GM12872 (cell line): ENCODE measurements at regions not wholly inside any gene's neighbourhood (a gene's known extent, or its start where the extent isn't known, plus 50 kb on each side); places are given as distances from the start of the nearest gene placed in this dataset.

Experiments used
- CTCF ChIP-seq: IDR thresholded peaks from 3 replicates; pipeline ENCODE4 v1.5.1; 2011; ENCODE audit warnings: low read depth, mild to moderate bottlenecking, low read length, moderate library complexity; ENCODE audit not compliant: insufficient read depth

GRCh38 chr4:13089659-13089998, 394.5 kb downstream of the RAB28 start:
- TF ChIP-seq CTCF: no peak

GRCh38 chr4:13088726-13089658, 395.1 kb downstream of the RAB28 start:
- no peak for TF ChIP-seq CTCF

DNA sequence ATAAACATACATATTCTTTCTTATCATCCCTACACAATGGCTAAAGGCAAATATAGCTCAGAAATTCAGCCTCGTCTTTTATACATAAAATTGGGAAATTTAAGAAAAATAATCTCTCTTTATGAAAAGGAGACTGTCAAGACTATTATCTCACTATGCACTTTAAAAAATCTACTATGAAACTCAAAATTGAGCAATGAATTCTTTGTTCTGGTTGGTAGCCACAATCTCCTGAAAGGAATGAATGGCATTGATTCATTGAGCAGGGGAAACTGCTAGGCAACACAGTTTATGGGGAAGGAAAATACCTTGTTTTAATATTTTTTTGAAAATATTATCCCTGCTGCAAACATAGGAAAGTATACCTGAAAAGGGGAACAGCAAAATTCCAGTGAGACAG, 397.1 kb downstream of the RAB28 start:
- TF ChIP-seq CTCF: no peak

DNA sequence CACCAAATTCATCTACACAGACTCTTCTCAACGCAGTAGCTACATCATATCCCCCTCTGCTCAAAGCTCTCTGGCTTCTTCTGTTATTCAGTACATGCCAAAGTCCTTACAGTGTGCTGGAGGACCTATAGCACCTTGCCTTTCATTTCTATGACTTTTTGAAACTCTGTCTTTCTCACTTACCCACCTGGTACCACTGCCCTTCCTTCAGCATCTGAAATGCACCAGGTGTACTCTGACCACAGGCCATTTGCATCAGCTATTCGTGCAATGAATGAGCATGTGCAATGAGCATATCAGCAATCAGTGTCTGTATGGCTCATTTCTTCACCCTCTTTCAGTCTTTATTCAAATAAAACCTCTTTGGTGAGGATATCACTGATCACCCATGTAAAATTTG, 399.9 kb downstream of the RAB28 start:
- TF ChIP-seq CTCF: no peak

- TF ChIP-seq CTCF: no peak
Observed at GRCh38 chr4:13081830-13082229, 402.3 kb downstream of the RAB28 start.

GRCh38 chr4:13067077-13067476, 417.1 kb downstream of the RAB28 start:
- TF ChIP-seq CTCF: no peak

GRCh38 chr4:13059019-13059418, 425.1 kb downstream of the RAB28 start:
- TF ChIP-seq CTCF: no peak
